Keratinocyte (primary cell): ENCODE measurements at regions not wholly inside any gene's neighbourhood (a gene's known extent, or its start where the extent isn't known, plus 50 kb on each side); places are given as distances from the start of the nearest gene placed in this dataset.

ENCODE experiments used
- DNase-seq: peaks from one replicate; pipeline ENCODE4 v3.0.0-alpha.2; 2011; ENCODE audit warnings: low read depth, missing footprints, low spot score
- FAIRE-seq: peaks from 2 replicates; lab custom pipeline; 2011; peaks lifted over from hg19 to GRCh38; lab: Jason Lieb, UNC
- H2AFZ ChIP-seq: 2 replicates; pipeline ENCODE4 v1.6.0; 2012; ENCODE audit warnings: low read length, control low read depth, inconsistent platforms; ENCODE audit not compliant: control insufficient read depth
- H3K27ac ChIP-seq: 2 replicates; pipeline ENCODE4 v1.5.1; 2011; ENCODE audit warnings: low read length; ENCODE audit not compliant: control insufficient read depth, insufficient read depth
- H3K27me3 ChIP-seq: 3 replicates; pipeline ENCODE4 v1.6.0; 2011; ENCODE audit warnings: low read length; ENCODE audit not compliant: control insufficient read depth, insufficient read depth; ENCODE audit errors: extremely low read depth
- H3K36me3 ChIP-seq, 2 experiments: 2 replicates in 1 of 2; 3 replicates in 1 of 2; pipeline ENCODE4 v1.5.1; 2011; ENCODE audit warnings: low read length in 2 of 2, mild to moderate bottlenecking in 1 of 2; ENCODE audit not compliant: control insufficient read depth in 2 of 2, insufficient read depth in 2 of 2; ENCODE audit errors: extremely low read depth in 1 of 2
- H3K4me1 ChIP-seq: 3 replicates; pipeline ENCODE4 v1.5.1; 2011; ENCODE audit warnings: low read length; ENCODE audit not compliant: control insufficient read depth, insufficient read depth; ENCODE audit errors: extremely low read depth
- H3K4me2 ChIP-seq: 3 replicates; pipeline ENCODE4 v1.6.0; 2011; ENCODE audit warnings: low read depth, low read length; ENCODE audit not compliant: control insufficient read depth, insufficient read depth; ENCODE audit errors: extremely low read depth
- H3K4me3 ChIP-seq, 3 experiments: fragments of 200-600 bp in 1 of 3; sonication (generic) in 1 of 3; 2 replicates in 2 of 3; 3 replicates in 1 of 3; pipeline ENCODE4 v1.5.1; 2011 to 2016; ENCODE audit warnings: low read length in 3 of 3, mild to moderate bottlenecking in 3 of 3, control low read depth in 2 of 3, inconsistent platforms in 1 of 3, low read depth in 1 of 3, mixed read lengths in 1 of 3, mixed run types in 1 of 3, moderate library complexity in 1 of 3; ENCODE audit not compliant: control insufficient read depth in 2 of 3, insufficient read depth in 2 of 3; ENCODE audit errors: extremely low read depth in 1 of 3
- H3K79me2 ChIP-seq: 2 replicates; pipeline ENCODE4 v1.6.0; 2012; ENCODE audit warnings: low read length; ENCODE audit not compliant: control insufficient read depth, insufficient read depth
- H3K9ac ChIP-seq: 3 replicates; pipeline ENCODE4 v1.6.0; 2011; ENCODE audit warnings: low read length; ENCODE audit not compliant: control insufficient read depth, insufficient read depth; ENCODE audit errors: extremely low read depth
- H3K9me1 ChIP-seq: 3 replicates; pipeline ENCODE4 v1.6.0; 2011; ENCODE audit warnings: low read length; ENCODE audit not compliant: control insufficient read depth, insufficient read depth; ENCODE audit errors: extremely low read depth
- H3K9me3 ChIP-seq: 2 replicates; pipeline ENCODE4 v1.5.1; 2012; ENCODE audit warnings: low read depth, low read length; ENCODE audit not compliant: control insufficient read depth
- H4K20me1 ChIP-seq: 3 replicates; pipeline ENCODE4 v1.6.0; 2011; ENCODE audit warnings: low read length; ENCODE audit not compliant: control insufficient read depth, insufficient read depth; ENCODE audit errors: extremely low read depth
- EZH2 ChIP-seq: IDR thresholded peaks from one replicate; pipeline ENCODE4 v1.6.1; 2012; ENCODE audit warnings: inconsistent platforms, mild to moderate bottlenecking, low read length, moderate library complexity
- dilution Hi-C: fragments of 300-500 bp; cut with MboI; formaldehyde crosslinking; loops from one replicate; pipeline ENCODE4 v1.7.0; 2020; ENCODE audit warnings: low sequenced_read_pairs; ENCODE audit not compliant: extremely low pct_ligation_motif_present
- TF ChIP-seq, protein P1 (sequence below), 3 experiments: IDR thresholded peaks in 1 of 3; conservative IDR thresholded peaks in 1 of 3; optimal IDR thresholded peaks in 1 of 3; 2 replicates in 2 of 3; 3 replicates in 1 of 3; pipeline versions ENCODE3 to v1.5.1; 2011; ENCODE audit warnings: low read length in 3 of 3, mild to moderate bottlenecking in 3 of 3, moderate library complexity in 2 of 3, control low read depth in 1 of 3, inconsistent platforms in 1 of 3; ENCODE audit not compliant: insufficient read depth in 2 of 3; ENCODE audit errors: extremely low read depth in 1 of 3

DNA sequence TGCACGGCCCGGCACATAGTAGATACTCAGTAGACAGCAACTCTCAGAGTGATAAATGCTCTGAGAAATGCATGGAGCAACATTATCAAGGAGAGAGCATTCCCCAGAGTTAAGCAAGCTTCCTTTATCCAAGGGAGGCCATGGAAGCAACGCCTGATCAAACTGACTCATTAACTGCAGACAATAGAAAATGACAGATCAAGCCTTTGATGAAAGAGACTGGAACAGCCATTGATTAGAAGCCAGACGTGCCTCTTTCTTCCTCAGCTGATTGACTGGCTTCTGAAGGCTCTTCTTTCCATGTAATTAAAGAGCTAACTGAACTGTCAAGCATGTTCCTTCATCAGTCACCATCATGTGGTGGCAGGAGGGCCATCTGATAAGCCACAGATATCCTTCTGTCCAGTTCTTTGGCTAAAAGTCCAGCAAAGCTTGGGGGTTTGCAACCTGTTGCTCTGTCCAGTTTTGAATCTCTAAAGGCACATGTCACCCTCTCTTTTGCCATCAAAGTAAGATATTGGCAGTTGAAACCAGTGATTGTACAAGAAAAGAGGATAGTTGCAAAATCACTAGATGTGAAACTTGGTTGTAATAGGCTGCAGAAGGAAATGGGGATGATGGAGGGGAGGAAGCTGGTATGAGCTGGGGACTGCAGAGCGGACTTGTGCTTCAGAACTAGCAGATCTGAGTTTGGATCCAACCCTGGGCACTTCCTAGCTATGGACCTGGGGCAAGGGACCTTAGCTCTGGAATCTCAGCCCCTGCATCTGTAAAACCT lies 188.0 kb downstream of the HAPSTR1 start:
- Histone ChIP-seq H3K4me2 (no peak overlapping the region), H3K79me2 (no peaks in the 10 kb centered on the region), H2AFZ (no peak overlapping the region), H3K4me3 (no peak overlapping the region), H3K9me1 (no peaks in the 10 kb centered on the region), H4K20me1 (no peaks in the 10 kb centered on the region), H3K9ac (no peak overlapping the region), H3K27ac (no peak overlapping the region), H3K36me3 (no peaks in the 10 kb centered on the region), H3K9me3 (no peaks in the 10 kb centered on the region), H3K27me3 (no peaks in the 10 kb centered on the region), H3K4me1 (no peaks in the 10 kb centered on the region)
- dilution Hi-C loops, result no loop called here
- FAIRE-seq (no peak), DNase-seq (no peak)
- TF ChIP-seq EZH2, result no peak
- TF ChIP-seq, protein P1, sequence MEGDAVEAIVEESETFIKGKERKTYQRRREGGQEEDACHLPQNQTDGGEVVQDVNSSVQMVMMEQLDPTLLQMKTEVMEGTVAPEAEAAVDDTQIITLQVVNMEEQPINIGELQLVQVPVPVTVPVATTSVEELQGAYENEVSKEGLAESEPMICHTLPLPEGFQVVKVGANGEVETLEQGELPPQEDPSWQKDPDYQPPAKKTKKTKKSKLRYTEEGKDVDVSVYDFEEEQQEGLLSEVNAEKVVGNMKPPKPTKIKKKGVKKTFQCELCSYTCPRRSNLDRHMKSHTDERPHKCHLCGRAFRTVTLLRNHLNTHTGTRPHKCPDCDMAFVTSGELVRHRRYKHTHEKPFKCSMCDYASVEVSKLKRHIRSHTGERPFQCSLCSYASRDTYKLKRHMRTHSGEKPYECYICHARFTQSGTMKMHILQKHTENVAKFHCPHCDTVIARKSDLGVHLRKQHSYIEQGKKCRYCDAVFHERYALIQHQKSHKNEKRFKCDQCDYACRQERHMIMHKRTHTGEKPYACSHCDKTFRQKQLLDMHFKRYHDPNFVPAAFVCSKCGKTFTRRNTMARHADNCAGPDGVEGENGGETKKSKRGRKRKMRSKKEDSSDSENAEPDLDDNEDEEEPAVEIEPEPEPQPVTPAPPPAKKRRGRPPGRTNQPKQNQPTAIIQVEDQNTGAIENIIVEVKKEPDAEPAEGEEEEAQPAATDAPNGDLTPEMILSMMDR (optimal IDR thresholded peaks at IDR 0.05 in 1 of 3, IDR thresholded peaks at IDR 0.05 in 1 of 3, conservative IDR thresholded peaks at IDR 0.05 in 1 of 3; ENCODE audit: extremely low read depth in 1 of 3, insufficient read depth in 2 of 3, low read length in 3 of 3), result no peak

DNA sequence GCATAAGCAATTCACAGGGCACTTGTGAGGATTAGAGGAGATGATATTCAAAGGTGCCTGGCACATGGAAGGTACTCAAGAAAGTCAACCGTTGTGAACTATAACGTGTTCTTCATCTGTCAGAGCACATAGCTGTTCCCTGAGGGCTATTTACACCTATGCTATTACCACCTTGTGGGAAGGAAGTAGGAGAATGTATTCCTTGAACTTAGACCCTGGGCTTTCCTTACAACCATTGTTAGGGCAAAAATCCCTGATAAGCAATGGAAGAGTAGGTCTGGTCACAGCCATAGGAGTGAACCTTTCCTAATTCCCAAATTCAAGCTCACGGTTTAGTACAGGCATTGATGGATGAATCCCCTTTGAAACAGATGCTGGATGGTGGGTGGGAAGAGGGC lies 188.6 kb downstream of the HAPSTR1 start:
- no peak overlapping the region for H3K27ac ChIP-seq
- H3K79me2 ChIP-seq, result no peaks in the 10 kb centered on the region
- H3K9me1 ChIP-seq, result no peaks in the 10 kb centered on the region
- FAIRE-seq, result no peak
- no peaks in the 10 kb centered on the region for H3K36me3 ChIP-seq
- TF ChIP-seq, protein P1 (optimal IDR thresholded peaks at IDR 0.05 in 1 of 3, IDR thresholded peaks at IDR 0.05 in 1 of 3, conservative IDR thresholded peaks at IDR 0.05 in 1 of 3; ENCODE audit: extremely low read depth in 1 of 3, insufficient read depth in 2 of 3, low read length in 3 of 3), result no peak
- no peak for TF ChIP-seq EZH2
- H2AFZ ChIP-seq, result no peak overlapping the region
- DNase-seq, result no peak
- no peaks in the 10 kb centered on the region for H3K4me1 ChIP-seq
- H3K9ac ChIP-seq, result no peak overlapping the region
- H3K4me2 ChIP-seq, result no peak overlapping the region
- no peaks in the 10 kb centered on the region for H3K9me3 ChIP-seq
- H3K4me3 ChIP-seq, result no peak overlapping the region
- H4K20me1 ChIP-seq, result no peaks in the 10 kb centered on the region
- dilution Hi-C loops, result no loop called here
- no peaks in the 10 kb centered on the region for H3K27me3 ChIP-seq
